CD4-positive, alpha-beta memory T cell (primary cell): ENCODE measurements at regions not wholly inside any gene's neighbourhood (a gene's known extent, or its start where the extent isn't known, plus 50 kb on each side); places are given as distances from the start of the nearest gene placed in this dataset.

Source experiments
- CTCF ChIA-PET: fragments of 350-600 bp; sonication (Branson Sonifier 250); formaldehyde crosslinking; loops from one replicate; lab custom pipeline; 2021; ENCODE audit warnings: inconsistent platforms; ENCODE audit not compliant: partially characterized antibody; lab: Charles Lee
- POLR2A ChIA-PET: fragments of 350-600 bp; sonication (Branson Sonifier 250); formaldehyde crosslinking; loops from one replicate; lab custom pipeline; 2021; ENCODE audit not compliant: partially characterized antibody; lab: Charles Lee
- DNase-seq, 5 donors: peaks; one replicate each; pipeline versions ENCODE4 v3.0.0 to v3.0.0-alpha.2; 2020 to 2022; ENCODE audit warnings: mixed read lengths in 1 of 5
- H3K27ac ChIP-seq: one replicate; pipeline ENCODE4 v1.7.0; 2013; ENCODE audit warnings: low read depth, low read length
- H3K27me3 ChIP-seq: 2 replicates; pipeline ENCODE4 v1.7.0; 2013; ENCODE audit warnings: mild to moderate bottlenecking, low read length, moderate library complexity; ENCODE audit not compliant: insufficient read depth
- H3K36me3 ChIP-seq: 2 replicates; pipeline ENCODE4 v1.7.0; 2013; ENCODE audit warnings: mild to moderate bottlenecking, low read length, moderate library complexity; ENCODE audit not compliant: insufficient read depth
- H3K4me1 ChIP-seq: 2 replicates; pipeline ENCODE4 v1.7.0; 2013; ENCODE audit warnings: mild to moderate bottlenecking, low read length, moderate library complexity; ENCODE audit not compliant: insufficient read depth
- H3K4me3 ChIP-seq, 2 donors: one replicate each; pipeline ENCODE4 v1.7.0; 2013; ENCODE audit warnings: low read length in 2 of 2, mild to moderate bottlenecking in 1 of 2
- H3K9me3 ChIP-seq, 2 donors: one replicate each; pipeline ENCODE4 v1.7.0; 2013; ENCODE audit warnings: low read length in 2 of 2, control low read depth in 1 of 2; ENCODE audit not compliant: control insufficient read depth in 1 of 2
- H3K27ac Mint-ChIP-seq, 7 donors: one replicate each; pipeline ENCODE4 v1.8.0; 2020 to 2021; ENCODE audit warnings: mixed read lengths in 7 of 7, mild to moderate bottlenecking in 6 of 7, inconsistent platforms in 3 of 7, moderate library complexity in 3 of 7
- H3K27me3 Mint-ChIP-seq, 2 donors: one replicate each; pipeline ENCODE4 v1.8.0; 2020 to 2021; ENCODE audit warnings: mixed read lengths in 2 of 2
- H3K36me3 Mint-ChIP-seq, 2 donors: one replicate each; pipeline ENCODE4 v1.8.0; 2020 to 2021; ENCODE audit warnings: mixed read lengths in 2 of 2, inconsistent platforms in 1 of 2, mild to moderate bottlenecking in 1 of 2
- H3K4me1 Mint-ChIP-seq, 4 donors: one replicate each; pipeline ENCODE4 v1.8.0; 2020 to 2021; ENCODE audit warnings: mixed read lengths in 4 of 4, mild to moderate bottlenecking in 1 of 4
- H3K4me3 Mint-ChIP-seq, 8 donors: one replicate each; pipeline ENCODE4 v1.8.0; 2020 to 2021; ENCODE audit warnings: mixed read lengths in 8 of 8, mild to moderate bottlenecking in 7 of 8, moderate library complexity in 6 of 8, inconsistent platforms in 3 of 8
- H3K9me3 Mint-ChIP-seq, 8 donors: one replicate each; pipeline ENCODE4 v1.8.0; 2020 to 2021; ENCODE audit warnings: mixed read lengths in 8 of 8, mild to moderate bottlenecking in 5 of 8, inconsistent platforms in 3 of 8, moderate library complexity in 1 of 8
- intact Hi-C: fragments of 100-400 bp; cut with micrococcal nuclease; formaldehyde crosslinking; loops from one replicate; pipeline ENCODE4 v1.15.1; 2023

GRCh38 chr11:15645201-15645600 is 530.5 kb downstream of the INSC start:
- Mint-ChIP-seq H3K4me1 (no peaks in the 10 kb centered on the region), H3K27me3 (peaks cover 0 to 7% of the 10 kb centered on the region in 2 donors), H3K4me3 (no peak overlapping the region), H3K36me3 (no peaks in the 10 kb centered on the region), H3K27ac (no peak overlapping the region), H3K9me3 (no peaks in the 10 kb centered on the region)
- Histone ChIP-seq H3K27me3 (no peaks in the 10 kb centered on the region), H3K4me1 (peaks cover 5% of the 10 kb centered on the region), H3K4me3 (no peak overlapping the region), H3K9me3 (no peaks in the 10 kb centered on the region), H3K36me3 (no peaks in the 10 kb centered on the region), H3K27ac (no peak overlapping the region)
- no peak for DNase-seq
- ChIA-PET POLR2A (no interaction called here), CTCF (interaction anchor here (1.2 kb wide), 1 partner anchor 11 kb away, joined by 3 read pairs; no protein-coding TSS in a partner anchor)
- intact Hi-C loops, result no loop called here

GRCh38 chr11:15649371-15650104 is 534.8 kb downstream of the INSC start:
- Mint-ChIP-seq H3K27ac (peak overlapping the region in 1 of 7 donors; percentile 65), H3K4me3 (no peak overlapping the region), H3K27me3 (peaks cover 2 to 11% of the 10 kb centered on the region in 2 donors), H3K36me3 (no peaks in the 10 kb centered on the region), H3K4me1 (peaks cover 0 to 11% (median 2%) of the 10 kb centered on the region in 4 donors), H3K9me3 (no peaks in the 10 kb centered on the region)
- DNase-seq, result no peak
- Histone ChIP-seq H3K36me3 (no peaks in the 10 kb centered on the region), H3K4me3 (no peak overlapping the region), H3K27ac (no peak overlapping the region), H3K27me3 (peaks cover 8% of the 10 kb centered on the region), H3K9me3 (no peaks in the 10 kb centered on the region), H3K4me1 (peaks cover 12% of the 10 kb centered on the region)
- CTCF ChIA-PET, result interaction anchor here (0.9 to 3.5 kb wide), 8 partner anchors 9 to 964 kb away, joined by 3 to 20 read pairs (median 4); no protein-coding TSS in a partner anchor
- intact Hi-C loops, result no loop called here
- POLR2A ChIA-PET, result no interaction called here

- intact Hi-C loops, result no loop called here
- H3K27ac Mint-ChIP-seq, result no peak overlapping the region
- peaks cover 0 to 2% (median 0%) of the 10 kb centered on the region in 8 donors for H3K9me3 Mint-ChIP-seq
- peak; percentile 48 to 64 (median 58) for DNase-seq
- H3K36me3 Mint-ChIP-seq, result no peaks in the 10 kb centered on the region
- ChIA-PET POLR2A (no interaction called here), CTCF (interaction anchor here (0.9 to 3.5 kb wide), 8 partner anchors 9 to 963 kb away, joined by 3 to 20 read pairs (median 4); no protein-coding TSS in a partner anchor)
- Histone ChIP-seq H3K4me1 (peaks cover 12% of the 10 kb centered on the region), H3K9me3 (no peaks in the 10 kb centered on the region), H3K36me3 (no peaks in the 10 kb centered on the region), H3K27ac (no peak overlapping the region), H3K27me3 (peaks cover 8% of the 10 kb centered on the region), H3K4me3 (peak overlapping the region in 1 of 2 donors; percentile 14)
- H3K4me1 Mint-ChIP-seq, result peaks cover 0 to 11% (median 2%) of the 10 kb centered on the region in 4 donors
- peaks cover 4 to 11% of the 10 kb centered on the region in 2 donors for H3K27me3 Mint-ChIP-seq
- peak overlapping the region in 1 of 8 donors; percentile 58 for H3K4me3 Mint-ChIP-seq
Measured at GRCh38 chr11:15650105-15650938, 535.6 kb downstream of the INSC start.

GRCh38 chr11:15651033-15651432 is 536.3 kb downstream of the INSC start:
- no peaks in the 10 kb centered on the region for H3K9me3 ChIP-seq
- intact Hi-C loops, result no loop called here
- H3K4me1 ChIP-seq, result peaks cover 12% of the 10 kb centered on the region
- no peak for DNase-seq
- POLR2A ChIA-PET, result no interaction called here
- peak overlapping the region in 1 of 2 donors; percentile 14 for H3K4me3 ChIP-seq
- peaks cover 8% of the 10 kb centered on the region for H3K27me3 ChIP-seq
- Mint-ChIP-seq H3K27me3 (peaks cover 4 to 11% of the 10 kb centered on the region in 2 donors), H3K36me3 (no peaks in the 10 kb centered on the region), H3K9me3 (peaks cover 0 to 2% (median 0%) of the 10 kb centered on the region in 8 donors), H3K4me3 (peak overlapping the region in 5 of 8 donors; percentile 38 to 58 (median 53)), H3K27ac (no peak overlapping the region), H3K4me1 (peaks cover 0 to 11% (median 2%) of the 10 kb centered on the region in 4 donors)
- no peak overlapping the region for H3K27ac ChIP-seq
- no peaks in the 10 kb centered on the region for H3K36me3 ChIP-seq
- CTCF ChIA-PET, result interaction anchor here (3.5 kb wide), 1 partner anchor 10 kb away, joined by 20 read pairs; no protein-coding TSS in a partner anchor

GRCh38 chr11:15651816-15652215 is 537.1 kb downstream of the INSC start:
- POLR2A ChIA-PET, result no interaction called here
- Mint-ChIP-seq H3K9me3 (peaks cover 0 to 2% (median 0%) of the 10 kb centered on the region in 8 donors), H3K4me3 (no peak overlapping the region), H3K36me3 (no peaks in the 10 kb centered on the region), H3K4me1 (peaks cover 0 to 11% (median 2%) of the 10 kb centered on the region in 4 donors), H3K27me3 (peaks cover 4 to 11% of the 10 kb centered on the region in 2 donors), H3K27ac (no peak overlapping the region)
- Histone ChIP-seq H3K36me3 (no peaks in the 10 kb centered on the region), H3K4me3 (no peak overlapping the region), H3K27ac (no peak overlapping the region), H3K27me3 (peaks cover 8% of the 10 kb centered on the region), H3K9me3 (no peaks in the 10 kb centered on the region), H3K4me1 (peaks cover 12% of the 10 kb centered on the region)
- DNase-seq, result no peak
- CTCF ChIA-PET, result interaction anchor here (3.5 kb wide), 1 partner anchor 11 kb away, joined by 20 read pairs; no protein-coding TSS in a partner anchor
- intact Hi-C loops, result no loop called here

DNA sequence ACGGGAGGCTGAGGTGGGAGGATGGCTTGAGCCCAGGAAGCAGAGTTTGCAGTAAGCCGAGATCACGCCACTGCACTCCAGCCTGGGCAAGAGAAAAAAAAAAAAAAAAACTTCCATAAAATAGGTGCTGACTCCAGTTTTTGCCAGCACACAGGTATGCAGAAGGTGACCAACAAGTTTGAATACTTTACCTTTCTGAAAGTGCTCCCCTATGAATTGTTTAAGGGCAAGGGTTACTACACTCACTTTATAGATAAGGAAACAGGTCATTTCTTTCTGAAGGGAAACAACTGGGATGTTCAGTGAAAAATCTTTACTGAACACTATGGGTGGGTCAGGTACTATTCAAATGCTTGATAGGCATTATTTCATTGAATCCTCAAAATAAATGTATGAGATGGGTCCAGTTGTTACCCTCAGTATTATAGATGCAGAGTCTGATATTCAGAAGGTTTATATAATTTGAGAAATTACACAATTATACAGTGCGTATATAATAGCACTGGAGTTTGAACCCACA is 538.5 kb downstream of the INSC start:
- H3K27me3 ChIP-seq, result peaks cover 8% of the 10 kb centered on the region
- no peak for DNase-seq
- no peak overlapping the region for H3K27ac Mint-ChIP-seq
- peaks cover 4 to 11% of the 10 kb centered on the region in 2 donors for H3K27me3 Mint-ChIP-seq
- ChIA-PET POLR2A (no interaction called here), CTCF (no interaction called here)
- H3K4me1 ChIP-seq, result peaks cover 12% of the 10 kb centered on the region
- no peaks in the 10 kb centered on the region for H3K9me3 ChIP-seq
- H3K4me3 ChIP-seq, result no peak overlapping the region
- H3K9me3 Mint-ChIP-seq, result peaks cover 0 to 2% (median 0%) of the 10 kb centered on the region in 8 donors
- no peaks in the 10 kb centered on the region for H3K36me3 Mint-ChIP-seq
- no peaks in the 10 kb centered on the region for H3K36me3 ChIP-seq
- peaks cover 0 to 11% (median 2%) of the 10 kb centered on the region in 4 donors for H3K4me1 Mint-ChIP-seq
- H3K27ac ChIP-seq, result no peak overlapping the region
- no peak overlapping the region for H3K4me3 Mint-ChIP-seq
- intact Hi-C loops, result no loop called here
